HG02759 (cell line): ENCODE measurements at regions not wholly inside any gene's neighbourhood (a gene's known extent, or its start where the extent isn't known, plus 50 kb on each side); places are given as distances from the start of the nearest gene placed in this dataset.

Experiments used
- ATAC-seq: cut with Tn5 transposase; IDR thresholded peaks from one replicate; pipeline ENCODE4 v1.9.1; 2021; ENCODE audit warnings: mild to moderate bottlenecking, moderate library complexity; ENCODE audit not compliant: unreplicated experiment

- no peak for ATAC-seq
Measured at GRCh38 chr15:96514607-96515285, 184.2 kb downstream of the NR2F2 start.

GRCh38 chr15:96515371-96515770 is 184.9 kb downstream of the NR2F2 start:
- no peak for ATAC-seq

DNA sequence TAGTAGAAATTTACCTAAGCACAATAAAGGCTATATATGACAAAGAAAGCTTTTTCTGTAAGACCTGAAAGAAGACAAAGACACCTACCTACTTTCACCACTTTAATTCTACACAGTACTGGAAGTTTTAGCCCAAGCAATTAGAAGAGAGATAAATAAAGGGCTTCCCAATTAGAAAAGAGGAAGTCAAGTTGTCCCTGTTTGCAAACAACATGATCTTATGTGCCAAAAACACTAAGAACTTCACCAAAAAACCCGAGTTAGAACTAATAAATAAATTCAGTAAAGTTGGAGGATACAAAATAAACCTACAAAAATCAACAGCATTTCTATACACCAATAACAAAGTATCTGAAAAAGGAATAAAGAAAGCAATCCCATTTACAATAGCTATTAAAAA is 190.9 kb downstream of the NR2F2 start:
- no peak for ATAC-seq

DNA sequence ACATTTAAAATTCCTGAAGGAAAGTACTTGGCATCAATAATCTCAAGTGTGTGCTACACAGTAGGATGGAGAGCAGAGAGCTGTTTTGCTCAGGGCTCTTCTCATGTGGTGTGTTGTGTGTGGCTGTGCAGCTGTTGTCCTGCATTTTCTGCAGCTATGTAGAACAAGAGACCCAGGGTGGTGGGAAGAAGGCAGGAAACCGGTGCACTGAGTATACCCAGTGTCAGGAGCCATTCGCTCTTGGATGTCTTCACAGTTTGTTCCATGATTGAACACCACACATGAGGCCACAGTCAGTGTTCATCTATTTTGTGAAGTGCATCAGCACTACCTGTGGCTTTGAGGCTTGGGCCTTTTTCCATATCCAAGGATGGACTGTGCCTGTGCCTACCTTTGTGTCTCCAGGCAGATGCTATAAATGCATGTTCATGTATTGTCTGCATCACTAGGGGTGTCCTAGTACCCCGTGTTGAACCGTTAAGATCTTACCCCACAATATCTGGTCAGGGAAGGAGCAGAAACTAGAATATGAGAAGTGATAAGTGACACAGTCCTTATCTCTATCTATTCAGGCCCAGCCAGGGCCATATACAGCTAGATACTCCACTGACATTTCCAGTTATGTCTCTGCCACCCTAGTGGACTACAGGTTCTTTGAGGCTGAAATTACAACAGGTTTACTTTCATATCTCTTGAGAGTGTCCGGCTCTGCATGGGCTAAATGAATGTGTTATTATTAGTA is 194.3 kb downstream of the NR2F2 start:
- no peak for ATAC-seq

GRCh38 chr15:96535148-96535547 is 204.6 kb downstream of the NR2F2 start:
- no peak for ATAC-seq

GRCh38 chr15:96538491-96538890 is 208.0 kb downstream of the NR2F2 start:
- ATAC-seq = no peak

- no peak for ATAC-seq
Measured at GRCh38 chr15:96540283-96540682, 209.8 kb downstream of the NR2F2 start.

DNA sequence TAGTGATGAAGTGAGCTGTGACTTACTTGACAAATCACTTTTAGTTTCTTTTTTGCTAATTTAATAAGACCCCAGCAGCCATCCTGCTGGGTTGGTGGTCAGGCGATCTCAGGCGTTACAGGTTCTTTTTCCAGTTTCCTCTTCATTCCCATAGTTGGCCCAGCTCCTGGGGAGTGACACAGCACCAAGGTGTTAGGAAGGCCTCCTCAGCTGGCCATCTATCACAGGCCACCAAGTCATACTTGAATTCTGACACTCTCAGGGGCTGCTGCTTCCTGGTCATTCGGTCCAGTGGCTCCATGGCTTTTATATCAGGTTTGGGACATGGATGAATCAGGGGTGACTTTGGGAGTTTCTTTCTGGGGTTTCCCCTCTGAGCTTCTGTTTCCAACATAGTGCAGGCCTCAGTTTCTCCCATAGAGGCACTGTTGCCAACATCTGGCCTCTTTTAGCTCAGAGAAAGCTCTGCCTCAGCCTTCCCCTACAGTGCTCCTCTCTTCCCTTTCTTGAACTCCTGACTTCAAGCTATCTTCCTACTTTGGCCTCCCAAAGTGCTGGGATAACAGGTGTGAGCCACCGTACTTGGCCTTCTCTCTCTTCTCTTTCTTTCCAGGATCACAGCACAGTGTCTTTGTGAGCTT is 211.8 kb downstream of the NR2F2 start:
- no peak for ATAC-seq

DNA sequence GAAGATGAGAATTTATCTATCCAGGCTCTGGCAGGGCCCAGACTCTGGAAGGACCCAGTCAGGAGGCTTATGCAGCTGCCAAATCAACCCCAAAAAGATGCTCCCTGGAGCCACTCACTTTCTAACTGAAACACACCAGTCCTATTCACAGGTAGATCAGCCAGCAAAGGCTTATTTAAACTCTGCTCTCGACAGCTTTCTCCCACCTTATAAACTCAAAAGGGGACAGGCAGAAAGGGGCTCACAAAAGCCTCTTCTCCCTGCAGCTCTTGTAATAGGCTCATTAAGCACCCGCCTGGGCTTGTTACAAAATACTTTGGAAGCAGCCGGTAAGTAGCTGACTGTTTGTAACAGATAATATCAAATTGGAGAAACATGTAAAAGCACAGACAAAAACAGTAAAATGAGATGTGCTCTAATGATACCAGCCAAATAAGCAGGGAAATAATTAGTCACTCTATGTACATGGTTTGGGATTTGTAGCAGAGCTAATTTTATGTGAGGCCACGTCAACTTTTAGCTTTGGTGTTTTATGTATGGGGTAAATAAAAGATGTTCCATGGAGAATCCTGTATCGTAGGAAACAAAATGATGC is 213.8 kb downstream of the NR2F2 start:
- ATAC-seq = no peak

GRCh38 chr15:96549136-96549535 is 218.6 kb downstream of the NR2F2 start:
- ATAC-seq = no peak

- ATAC-seq = no peak
Measured at GRCh38 chr15:96551196-96551595, 220.7 kb downstream of the NR2F2 start.

- ATAC-seq = no peak
Measured at GRCh38 chr15:96551722-96552121, 221.2 kb downstream of the NR2F2 start.

DNA sequence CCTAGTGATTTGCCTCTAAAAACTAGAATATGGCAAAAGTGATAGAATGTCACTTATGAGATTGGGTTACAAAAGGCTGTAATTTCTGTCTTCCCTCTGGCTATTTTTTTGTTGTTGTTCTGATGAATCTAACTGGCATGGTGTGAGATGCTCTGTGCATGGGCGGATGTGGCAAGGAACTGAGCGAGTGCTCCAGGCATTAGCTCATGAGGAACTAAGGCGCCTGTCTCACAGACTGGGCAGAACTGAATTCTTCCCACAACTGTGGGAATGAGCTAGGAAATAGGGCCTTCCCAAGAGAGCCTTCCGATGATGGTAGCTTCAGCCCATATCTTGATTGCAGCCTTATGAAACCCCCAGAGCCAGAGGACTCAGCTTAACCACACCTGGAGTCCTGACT is 222.5 kb downstream of the NR2F2 start:
- ATAC-seq = no peak

DNA sequence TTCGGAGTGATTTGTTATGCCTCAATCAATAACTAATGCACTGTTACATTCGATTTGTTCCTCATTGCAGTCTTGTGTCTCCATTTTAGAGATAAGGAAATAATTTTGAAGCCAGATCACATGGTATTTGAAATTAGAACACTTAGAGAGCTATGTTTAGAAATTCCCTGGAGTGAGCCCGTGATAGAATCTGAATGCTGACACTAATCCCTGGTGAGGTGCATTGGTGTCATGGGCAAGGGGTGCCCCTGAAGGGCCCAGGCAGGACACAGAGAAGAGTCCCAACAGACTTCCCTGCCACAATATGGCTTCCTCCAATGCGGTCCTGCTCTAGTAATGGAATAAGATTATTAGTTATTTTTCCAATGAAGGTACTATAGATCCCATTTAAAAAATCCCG is 223.0 kb downstream of the NR2F2 start:
- no peak for ATAC-seq

DNA sequence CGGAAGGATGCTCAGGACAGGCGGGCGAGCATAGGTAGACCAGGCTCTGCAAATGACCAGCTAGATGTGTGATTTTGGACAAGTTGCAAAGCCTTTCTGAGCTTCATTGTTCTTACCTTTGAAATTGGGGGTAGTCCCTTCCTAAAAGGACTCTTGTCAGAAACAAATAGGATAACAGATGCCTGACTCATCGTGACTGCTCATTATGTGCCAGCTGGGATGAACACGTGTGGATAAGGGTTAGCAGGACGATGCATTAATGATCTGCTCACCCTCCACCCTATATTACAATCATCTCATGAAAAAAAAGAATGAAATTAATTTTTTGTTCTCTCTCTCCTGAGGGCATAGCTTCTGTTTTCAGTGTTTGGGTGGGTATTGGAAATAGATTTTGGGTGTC is 223.4 kb downstream of the NR2F2 start:
- ATAC-seq = no peak

GRCh38 chr15:96554541-96554940 is 224.0 kb downstream of the NR2F2 start:
- no peak for ATAC-seq

- no peak for ATAC-seq
Measured at GRCh38 chr15:96559087-96559486, 228.6 kb downstream of the NR2F2 start.

GRCh38 chr15:96559631-96560030 is 229.1 kb downstream of the NR2F2 start:
- ATAC-seq = no peak

GRCh38 chr15:96560246-96560895 is 229.9 kb downstream of the NR2F2 start:
- ATAC-seq = no peak

GRCh38 chr15:96561593-96561992 is 231.1 kb downstream of the NR2F2 start:
- no peak for ATAC-seq

DNA sequence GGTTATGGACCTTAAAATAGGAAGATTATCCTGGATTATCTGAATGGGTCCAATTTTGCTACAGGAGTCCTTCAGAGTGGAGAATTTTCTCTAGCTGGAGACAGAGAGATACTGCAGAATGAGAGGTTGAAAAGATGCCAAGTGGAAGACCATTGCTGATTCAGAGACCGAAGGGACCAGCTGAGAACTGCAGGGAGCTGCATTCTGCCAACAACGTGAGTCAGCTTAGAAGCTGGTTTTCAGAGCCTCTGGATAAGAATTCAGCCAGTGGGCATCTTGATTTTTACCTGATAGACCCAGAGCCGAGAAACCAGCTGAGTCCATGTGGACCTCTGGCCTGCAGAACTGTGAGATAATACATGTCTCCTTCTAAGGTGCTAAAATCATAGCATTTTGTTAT is 234.0 kb downstream of the NR2F2 start:
- ATAC-seq = no peak
